ENCODE measurements at regions not wholly inside any gene's neighbourhood (a gene's known extent, or its start where the extent isn't known, plus 50 kb on each side); places are given as distances from the start of the nearest gene placed in this dataset.

DNA sequence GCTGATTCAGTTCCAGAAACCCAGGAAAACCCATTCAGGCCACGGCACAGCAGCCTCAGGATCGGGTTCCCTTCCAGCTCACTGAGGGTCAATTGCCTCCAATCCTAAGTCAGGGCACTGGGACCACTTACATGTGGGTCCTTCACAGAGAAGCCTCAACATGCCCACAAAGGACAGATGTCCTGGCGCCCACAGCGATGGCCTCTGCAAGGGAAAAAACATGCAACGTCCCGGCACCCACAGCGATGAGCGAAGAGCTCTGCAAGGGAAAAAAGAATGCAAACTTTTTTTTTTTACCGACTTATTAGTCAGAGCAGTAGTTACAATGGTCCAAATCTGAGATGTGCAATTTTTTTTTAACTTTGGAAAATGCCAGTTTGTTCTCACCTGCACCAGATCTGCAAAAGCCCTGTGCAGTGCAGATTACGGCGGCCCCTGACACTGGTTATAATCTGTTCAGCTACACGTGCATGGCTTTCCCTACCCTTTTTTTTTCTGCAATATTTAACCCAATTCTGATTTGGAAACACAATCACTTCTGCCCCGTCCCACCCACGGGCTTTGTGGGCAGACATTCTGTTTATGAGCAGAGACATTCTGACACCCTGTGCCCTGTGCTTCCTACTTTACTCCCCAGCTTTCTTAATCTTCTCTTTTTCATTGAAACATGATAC, 159.3 kb upstream of the SALL3 start:
- no peak for DNase-seq
- H3K9me3 ChIP-seq = no peaks in the 10 kb centered on the region
- no peaks in the 10 kb centered on the region for H3K36me3 ChIP-seq (ENCODE audit: low read depth)
- no peak overlapping the region for H3K4me3 ChIP-seq
- H3K4me1 ChIP-seq (ENCODE audit: low read depth) = no peaks in the 10 kb centered on the region
- no peak for ATAC-seq
- TF ChIP-seq, protein P1, sequence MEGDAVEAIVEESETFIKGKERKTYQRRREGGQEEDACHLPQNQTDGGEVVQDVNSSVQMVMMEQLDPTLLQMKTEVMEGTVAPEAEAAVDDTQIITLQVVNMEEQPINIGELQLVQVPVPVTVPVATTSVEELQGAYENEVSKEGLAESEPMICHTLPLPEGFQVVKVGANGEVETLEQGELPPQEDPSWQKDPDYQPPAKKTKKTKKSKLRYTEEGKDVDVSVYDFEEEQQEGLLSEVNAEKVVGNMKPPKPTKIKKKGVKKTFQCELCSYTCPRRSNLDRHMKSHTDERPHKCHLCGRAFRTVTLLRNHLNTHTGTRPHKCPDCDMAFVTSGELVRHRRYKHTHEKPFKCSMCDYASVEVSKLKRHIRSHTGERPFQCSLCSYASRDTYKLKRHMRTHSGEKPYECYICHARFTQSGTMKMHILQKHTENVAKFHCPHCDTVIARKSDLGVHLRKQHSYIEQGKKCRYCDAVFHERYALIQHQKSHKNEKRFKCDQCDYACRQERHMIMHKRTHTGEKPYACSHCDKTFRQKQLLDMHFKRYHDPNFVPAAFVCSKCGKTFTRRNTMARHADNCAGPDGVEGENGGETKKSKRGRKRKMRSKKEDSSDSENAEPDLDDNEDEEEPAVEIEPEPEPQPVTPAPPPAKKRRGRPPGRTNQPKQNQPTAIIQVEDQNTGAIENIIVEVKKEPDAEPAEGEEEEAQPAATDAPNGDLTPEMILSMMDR (IDR thresholded peaks at IDR 0.05) = no peak
- intact Hi-C loops (cut with DNase I, micrococcal nuclease) = no loop called here

DNA sequence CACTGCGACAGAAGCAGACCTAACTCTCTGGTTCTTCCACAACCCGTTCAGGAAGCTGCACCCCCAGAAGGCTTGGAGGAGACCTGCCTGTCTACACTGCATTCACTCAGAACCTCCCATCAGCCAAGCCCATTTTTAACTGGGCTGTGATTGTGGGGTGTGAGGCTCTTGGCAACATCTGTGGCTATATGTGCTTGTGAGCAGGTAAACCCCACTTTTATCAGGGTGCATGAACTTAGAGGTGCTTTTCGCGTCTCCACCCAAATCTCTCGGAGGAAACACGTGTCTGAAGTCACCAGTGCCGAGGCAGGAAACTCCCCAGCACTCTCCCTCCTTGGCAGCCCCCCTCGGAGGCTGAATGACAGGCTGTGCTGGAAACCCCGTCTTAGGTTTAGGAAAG, 158.2 kb upstream of the SALL3 start:
- Histone ChIP-seq H3K36me3 (ENCODE audit: low read depth) (no peaks in the 10 kb centered on the region), H3K9me3 (no peaks in the 10 kb centered on the region), H3K4me1 (ENCODE audit: low read depth) (no peaks in the 10 kb centered on the region), H3K4me3 (no peak overlapping the region)
- DNase-seq (no peak), ATAC-seq (no peak)
- TF ChIP-seq, protein P1 (IDR thresholded peaks at IDR 0.05) = no peak
- intact Hi-C loops (cut with DNase I, micrococcal nuclease) = no loop called here

GRCh38 chr18:78822171-78822948, 157.3 kb upstream of the SALL3 start:
- Histone ChIP-seq H3K36me3 (ENCODE audit: low read depth) (no peaks in the 10 kb centered on the region), H3K4me1 (ENCODE audit: low read depth) (no peaks in the 10 kb centered on the region), H3K9me3 (no peaks in the 10 kb centered on the region), H3K4me3 (no peak overlapping the region)
- DNase-seq = no peak
- TF ChIP-seq, protein P1 (IDR thresholded peaks at IDR 0.05) = no peak
- ATAC-seq = no peak
- intact Hi-C loops (cut with DNase I, micrococcal nuclease) = no loop called here

DNA sequence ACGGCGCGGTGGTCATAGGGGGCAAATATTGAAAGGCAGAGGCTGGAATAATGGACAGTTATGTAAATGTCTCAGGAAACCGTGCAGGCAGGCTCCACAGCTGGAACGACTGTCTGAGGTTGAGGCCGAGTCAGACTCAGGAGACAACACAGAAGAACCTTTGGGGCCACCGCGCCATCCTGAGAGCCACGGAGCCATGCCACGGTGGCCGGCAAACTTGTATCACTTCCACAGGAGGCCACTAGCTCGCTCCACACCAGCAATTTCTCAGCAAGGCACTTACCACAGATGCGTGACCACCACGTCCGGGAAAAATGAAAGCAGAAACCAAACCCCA, 156.7 kb upstream of the SALL3 start:
- intact Hi-C loops (cut with DNase I, micrococcal nuclease) = no loop called here
- TF ChIP-seq, protein P1 (IDR thresholded peaks at IDR 0.05) = no peak

GRCh38 chr18:78825168-78825567, 154.4 kb upstream of the SALL3 start:
- H3K36me3 ChIP-seq (ENCODE audit: low read depth) = no peaks in the 10 kb centered on the region
- no peak for ATAC-seq

More for the DNA sequence above, 156.7 kb upstream of the SALL3 start:
- Histone ChIP-seq H3K4me3 (no peak overlapping the region), H3K36me3 (ENCODE audit: low read depth) (no peaks in the 10 kb centered on the region), H3K9me3 (no peaks in the 10 kb centered on the region), H3K4me1 (ENCODE audit: low read depth) (no peaks in the 10 kb centered on the region)
- DNase-seq = no peak
- ATAC-seq = no peak

More at GRCh38 chr18:78825168-78825567, 154.4 kb upstream of the SALL3 start:
- DNase-seq = no peak
- intact Hi-C loops (cut with DNase I, micrococcal nuclease) = no loop called here
- TF ChIP-seq, protein P1 (IDR thresholded peaks at IDR 0.05) = no peak
- Histone ChIP-seq H3K9me3 (no peaks in the 10 kb centered on the region), H3K4me3 (no peak overlapping the region), H3K4me1 (ENCODE audit: low read depth) (no peaks in the 10 kb centered on the region)
